ENCODE measurements at regions not wholly inside any gene's neighbourhood (a gene's known extent, or its start where the extent isn't known, plus 50 kb on each side); places are given as distances from the start of the nearest gene placed in this dataset.
A peak's percentile ranks its signal among the peaks of the same experiment; 100 is the strongest.
"Not testable (repeated sequence)": the region's sequence is repeated elsewhere in the genome, so short reads cannot be mapped to it uniquely, and the experiment has no call there.

- no peak overlapping the region for H3K27ac ChIP-seq
- TF ChIP-seq ZFX (IDR thresholded peaks at IDR 0.05; ENCODE audit: borderline replicate concordance), result no peak
- TF ChIP-seq CTCF (IDR thresholded peaks at IDR 0.05), result no peak
These were observed 290.9 kb upstream of the TACR3 start for GRCh38 chr4:104010722-104011121.

- not testable (repeated sequence) for H3K27ac ChIP-seq
These were observed 282.5 kb upstream of the TACR3 start for GRCh38 chr4:104002318-104002717.

- TF ChIP-seq CTCF (IDR thresholded peaks at IDR 0.05) (no peak), ZFX (IDR thresholded peaks at IDR 0.05; ENCODE audit: borderline replicate concordance) (no peak)
- no peak overlapping the region for H3K27ac ChIP-seq
These were observed 279.0 kb upstream of the TACR3 start for GRCh38 chr4:103998756-103999155.

- peak overlapping the region; percentile 46 for H3K27ac ChIP-seq
- TF ChIP-seq CTCF (IDR thresholded peaks at IDR 0.05) (no peak), ZFX (IDR thresholded peaks at IDR 0.05; ENCODE audit: borderline replicate concordance) (no peak)
These were observed 276.9 kb upstream of the TACR3 start for GRCh38 chr4:103996637-103997036.

GRCh38 chr4:103996064-103996463 is 276.3 kb upstream of the TACR3 start:
- peak overlapping the region; percentile 46 for H3K27ac ChIP-seq
- TF ChIP-seq ZFX (IDR thresholded peaks at IDR 0.05; ENCODE audit: borderline replicate concordance), result no peak
- TF ChIP-seq CTCF (IDR thresholded peaks at IDR 0.05), result peak; percentile 65

GRCh38 chr4:103994059-103994458 is 274.3 kb upstream of the TACR3 start:
- no peak for TF ChIP-seq ZFX (IDR thresholded peaks at IDR 0.05; ENCODE audit: borderline replicate concordance)
- peak; percentile 73 for TF ChIP-seq CTCF (IDR thresholded peaks at IDR 0.05)

GRCh38 chr4:103982454-103982853 is 262.7 kb upstream of the TACR3 start:
- no peak for TF ChIP-seq CTCF (IDR thresholded peaks at IDR 0.05)
- TF ChIP-seq ZFX (IDR thresholded peaks at IDR 0.05; ENCODE audit: borderline replicate concordance), result no peak
- H3K27ac ChIP-seq, result no peak overlapping the region

More at GRCh38 chr4:103994059-103994458, 274.3 kb upstream of the TACR3 start:
- H3K27ac ChIP-seq, result no peak overlapping the region
